ENCODE measurements at regions not wholly inside any gene's neighbourhood (a gene's known extent, or its start where the extent isn't known, plus 50 kb on each side); places are given as distances from the start of the nearest gene placed in this dataset.

- Histone ChIP-seq H3K36me3 (no peaks in the 10 kb centered on the region), H3K27me3 (replicated peaks) (no peaks in the 10 kb centered on the region), H3K4me1 (replicated peaks) (no peaks in the 10 kb centered on the region), H3K9me3 (replicated peaks) (no peaks in the 10 kb centered on the region), H3K27ac (no peak overlapping the region), H3K4me3 (no peak overlapping the region)
- DNase-seq (ENCODE audit: low read depth in 1 of 2, low spot score in 2 of 2): no peak
These were observed 65.7 kb downstream of the SLITRK5 start for GRCh38 chr13:87736849-87737385.

DNA sequence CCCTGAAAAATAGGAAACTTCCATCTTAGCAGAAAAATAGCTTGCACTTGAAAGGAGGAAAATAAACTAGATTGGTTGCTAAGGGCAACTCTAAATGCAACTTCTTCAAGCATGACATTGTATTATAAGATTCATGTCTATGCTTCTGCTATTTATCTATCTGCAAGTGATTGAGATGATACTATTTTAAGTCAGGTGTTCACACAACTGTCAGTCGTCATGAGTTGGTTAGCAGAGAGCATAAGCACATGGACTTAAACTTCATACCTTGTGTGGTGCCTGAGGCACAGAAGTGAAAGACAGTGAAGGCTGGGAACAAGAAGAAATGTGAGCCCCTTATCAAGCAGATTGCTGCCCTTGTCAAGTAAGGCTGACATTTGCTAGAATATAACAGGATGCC lies 82.9 kb downstream of the SLITRK5 start:
- Histone ChIP-seq H3K4me1 (replicated peaks) (no peaks in the 10 kb centered on the region), H3K27me3 (replicated peaks) (peaks cover 3% of the 10 kb centered on the region; the same call in 1 of the 2 replicates), H3K9me3 (replicated peaks) (no peaks in the 10 kb centered on the region), H3K4me3 (no peak overlapping the region), H3K27ac (no peak overlapping the region), H3K36me3 (no peaks in the 10 kb centered on the region)
- DNase-seq (ENCODE audit: low read depth in 1 of 2, low spot score in 2 of 2): no peak

DNA sequence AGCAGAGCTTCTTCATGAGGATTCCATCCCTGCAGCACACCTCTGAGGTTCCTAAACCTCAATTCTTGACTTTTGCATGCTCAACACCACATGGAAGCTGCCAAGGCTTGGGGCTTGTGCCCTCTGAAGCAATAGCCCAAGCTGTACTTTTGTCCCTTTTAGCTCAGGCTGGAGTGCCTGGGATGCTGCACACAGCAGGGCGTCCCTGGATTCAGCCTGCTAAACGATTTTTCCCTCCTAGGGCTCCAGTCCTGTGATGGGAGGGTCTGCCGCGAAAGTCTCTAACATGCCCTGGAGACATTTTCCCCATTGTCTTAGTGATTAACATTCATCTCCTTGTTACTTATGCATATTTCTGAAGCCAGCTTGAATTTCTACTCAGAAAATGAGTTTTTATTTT lies 98.3 kb downstream of the SLITRK5 start:
- no peak overlapping the region for H3K4me3 ChIP-seq
- H3K4me1 ChIP-seq (replicated peaks): no peaks in the 10 kb centered on the region
- no peaks in the 10 kb centered on the region for H3K9me3 ChIP-seq (replicated peaks)
- no peaks in the 10 kb centered on the region for H3K27me3 ChIP-seq (replicated peaks)
- no peak overlapping the region for H3K27ac ChIP-seq
- no peak for DNase-seq (ENCODE audit: low read depth in 1 of 2, low spot score in 2 of 2)
- no peaks in the 10 kb centered on the region for H3K36me3 ChIP-seq

- DNase-seq (ENCODE audit: low read depth in 1 of 2, low spot score in 2 of 2): no peak
- H3K4me1 ChIP-seq (replicated peaks): no peaks in the 10 kb centered on the region
- no peaks in the 10 kb centered on the region for H3K36me3 ChIP-seq
- no peak overlapping the region for H3K27ac ChIP-seq
- no peaks in the 10 kb centered on the region; the same call in 1 of the 2 replicates for H3K9me3 ChIP-seq (replicated peaks)
- no peaks in the 10 kb centered on the region for H3K27me3 ChIP-seq (replicated peaks)
- H3K4me3 ChIP-seq: no peak overlapping the region
These were observed 106.2 kb downstream of the SLITRK5 start for GRCh38 chr13:87777387-87777786.

GRCh38 chr13:87778128-87778527 lies 107.0 kb downstream of the SLITRK5 start:
- Histone ChIP-seq H3K9me3 (replicated peaks) (no peaks in the 10 kb centered on the region; the same call in 1 of the 2 replicates), H3K4me3 (no peak overlapping the region), H3K36me3 (no peaks in the 10 kb centered on the region), H3K27ac (no peak overlapping the region), H3K27me3 (replicated peaks) (no peaks in the 10 kb centered on the region), H3K4me1 (replicated peaks) (no peaks in the 10 kb centered on the region)
- no peak for DNase-seq (ENCODE audit: low read depth in 1 of 2, low spot score in 2 of 2)

DNA sequence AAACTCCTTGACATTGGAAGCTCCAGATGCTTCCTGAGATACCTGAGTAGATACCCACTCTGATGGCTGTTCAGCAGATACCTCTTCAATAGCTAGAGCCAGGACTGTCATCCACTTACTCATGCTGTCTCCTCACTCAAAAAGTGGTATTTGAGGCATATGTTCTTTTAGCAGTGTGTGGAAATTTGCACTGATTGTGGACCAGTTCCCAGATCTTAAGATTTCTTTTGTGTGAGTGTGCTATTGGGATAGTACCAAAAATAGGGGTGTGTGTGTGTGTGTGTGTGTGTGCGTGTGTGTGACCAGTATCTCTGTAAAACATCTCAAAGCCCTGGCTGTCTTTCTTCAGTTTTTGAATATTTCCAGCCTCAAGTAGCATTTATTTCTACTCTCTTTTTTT lies 108.3 kb downstream of the SLITRK5 start:
- Histone ChIP-seq H3K9me3 (replicated peaks) (no peaks in the 10 kb centered on the region; the same call in 1 of the 2 replicates), H3K27ac (no peak overlapping the region), H3K27me3 (replicated peaks) (no peaks in the 10 kb centered on the region), H3K36me3 (no peaks in the 10 kb centered on the region), H3K4me3 (no peak overlapping the region), H3K4me1 (replicated peaks) (no peaks in the 10 kb centered on the region)
- no peak for DNase-seq (ENCODE audit: low read depth in 1 of 2, low spot score in 2 of 2)

GRCh38 chr13:87783366-87783765 lies 112.2 kb downstream of the SLITRK5 start:
- no peaks in the 10 kb centered on the region for H3K4me1 ChIP-seq (replicated peaks)
- H3K27ac ChIP-seq: no peak overlapping the region
- no peak for DNase-seq (ENCODE audit: low read depth in 1 of 2, low spot score in 2 of 2)
- no peaks in the 10 kb centered on the region; the same call in 1 of the 2 replicates for H3K9me3 ChIP-seq (replicated peaks)
- H3K36me3 ChIP-seq: no peaks in the 10 kb centered on the region
- no peak overlapping the region for H3K4me3 ChIP-seq
- H3K27me3 ChIP-seq (replicated peaks): no peaks in the 10 kb centered on the region

DNA sequence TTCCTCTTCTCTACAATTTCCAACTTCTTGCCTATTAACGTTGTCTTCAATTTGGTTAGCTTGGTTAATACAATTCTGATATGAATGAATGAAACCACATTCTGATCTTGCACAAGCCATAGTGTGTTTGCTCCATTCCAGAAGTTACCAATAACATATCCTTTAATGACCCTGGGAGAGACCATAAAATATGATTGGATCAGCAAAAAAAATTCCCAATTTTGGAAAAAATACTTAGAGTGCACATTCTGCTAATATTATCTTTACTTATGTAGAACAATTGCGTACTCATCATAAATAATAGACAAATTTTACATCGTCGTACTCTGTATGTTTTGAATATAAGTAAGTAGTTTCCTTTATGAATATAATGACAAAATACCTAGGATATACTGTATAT lies 117.2 kb downstream of the SLITRK5 start:
- Histone ChIP-seq H3K4me1 (replicated peaks) (no peaks in the 10 kb centered on the region), H3K4me3 (no peak overlapping the region), H3K27me3 (replicated peaks) (no peaks in the 10 kb centered on the region), H3K9me3 (replicated peaks) (no peaks in the 10 kb centered on the region; the same call in 1 of the 2 replicates), H3K27ac (no peak overlapping the region), H3K36me3 (no peaks in the 10 kb centered on the region)
- DNase-seq (ENCODE audit: low read depth in 1 of 2, low spot score in 2 of 2): no peak

- Histone ChIP-seq H3K27me3 (replicated peaks) (no peaks in the 10 kb centered on the region), H3K4me1 (replicated peaks) (no peaks in the 10 kb centered on the region), H3K9me3 (replicated peaks) (no peaks in the 10 kb centered on the region; the same call in 1 of the 2 replicates), H3K27ac (no peak overlapping the region), H3K36me3 (no peaks in the 10 kb centered on the region), H3K4me3 (no peak overlapping the region)
- DNase-seq (ENCODE audit: low read depth in 1 of 2, low spot score in 2 of 2): no peak
These were observed 121.7 kb downstream of the SLITRK5 start for GRCh38 chr13:87792878-87793277.

GRCh38 chr13:87798536-87798935 lies 127.4 kb downstream of the SLITRK5 start:
- no peak overlapping the region for H3K4me3 ChIP-seq
- H3K4me1 ChIP-seq (replicated peaks): no peaks in the 10 kb centered on the region
- no peak for DNase-seq (ENCODE audit: low read depth in 1 of 2, low spot score in 2 of 2)
- H3K36me3 ChIP-seq: no peaks in the 10 kb centered on the region
- H3K27ac ChIP-seq: no peak overlapping the region
- H3K9me3 ChIP-seq (replicated peaks): no peaks in the 10 kb centered on the region
- no peaks in the 10 kb centered on the region for H3K27me3 ChIP-seq (replicated peaks)

- H3K4me1 ChIP-seq (replicated peaks): no peaks in the 10 kb centered on the region
- no peaks in the 10 kb centered on the region for H3K36me3 ChIP-seq
- DNase-seq (ENCODE audit: low read depth in 1 of 2, low spot score in 2 of 2): no peak
- H3K27ac ChIP-seq: no peak overlapping the region
- no peak overlapping the region for H3K4me3 ChIP-seq
- H3K27me3 ChIP-seq (replicated peaks): no peaks in the 10 kb centered on the region
- H3K9me3 ChIP-seq (replicated peaks): peaks cover 3% of the 10 kb centered on the region; the same call in 1 of the 2 replicates
These were observed 139.2 kb downstream of the SLITRK5 start for GRCh38 chr13:87810391-87810801.

DNA sequence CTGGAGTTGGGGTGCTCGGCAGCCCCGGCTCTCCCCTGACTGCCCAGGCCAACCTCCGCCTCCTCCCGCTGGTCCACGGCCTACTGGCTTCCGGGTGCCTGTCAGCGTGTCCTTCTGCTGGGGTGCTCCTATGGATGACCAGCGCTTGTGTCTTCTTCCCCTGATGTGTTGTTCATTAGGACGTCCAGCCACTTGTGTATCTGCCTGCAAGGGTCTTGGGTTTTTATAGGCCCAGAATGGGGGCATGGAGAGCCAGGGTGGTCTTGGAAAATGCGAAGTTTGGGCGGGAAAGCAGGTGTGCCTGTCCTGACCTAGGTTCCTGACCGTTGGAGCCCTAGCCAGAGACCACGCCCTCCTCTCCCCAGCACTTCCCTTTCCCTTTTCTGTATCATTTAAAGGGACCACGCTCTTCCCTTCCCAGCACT lies 139.8 kb downstream of the SLITRK5 start:
- Histone ChIP-seq H3K4me1 (replicated peaks) (no peaks in the 10 kb centered on the region), H3K27ac (no peak overlapping the region), H3K4me3 (no peak overlapping the region), H3K9me3 (replicated peaks) (peaks cover 3% of the 10 kb centered on the region; the same call in 1 of the 2 replicates), H3K36me3 (no peaks in the 10 kb centered on the region), H3K27me3 (replicated peaks) (no peaks in the 10 kb centered on the region)
- no peak for DNase-seq (ENCODE audit: low read depth in 1 of 2, low spot score in 2 of 2)

- Histone ChIP-seq H3K27me3 (replicated peaks) (no peaks in the 10 kb centered on the region), H3K36me3 (no peaks in the 10 kb centered on the region), H3K4me3 (no peak overlapping the region), H3K9me3 (replicated peaks) (peaks cover 3% of the 10 kb centered on the region; the same call in 1 of the 2 replicates), H3K27ac (no peak overlapping the region), H3K4me1 (replicated peaks) (no peaks in the 10 kb centered on the region)
- no peak for DNase-seq (ENCODE audit: low read depth in 1 of 2, low spot score in 2 of 2)
These were observed 143.2 kb downstream of the SLITRK5 start for GRCh38 chr13:87814403-87814802.

GRCh38 chr13:87820241-87820640 lies 149.1 kb downstream of the SLITRK5 start:
- Histone ChIP-seq H3K4me1 (replicated peaks) (no peaks in the 10 kb centered on the region), H3K36me3 (no peaks in the 10 kb centered on the region), H3K9me3 (replicated peaks) (no peaks in the 10 kb centered on the region), H3K4me3 (no peak overlapping the region), H3K27ac (no peak overlapping the region), H3K27me3 (replicated peaks) (no peaks in the 10 kb centered on the region)
- no peak for DNase-seq (ENCODE audit: low read depth in 1 of 2, low spot score in 2 of 2)

DNA sequence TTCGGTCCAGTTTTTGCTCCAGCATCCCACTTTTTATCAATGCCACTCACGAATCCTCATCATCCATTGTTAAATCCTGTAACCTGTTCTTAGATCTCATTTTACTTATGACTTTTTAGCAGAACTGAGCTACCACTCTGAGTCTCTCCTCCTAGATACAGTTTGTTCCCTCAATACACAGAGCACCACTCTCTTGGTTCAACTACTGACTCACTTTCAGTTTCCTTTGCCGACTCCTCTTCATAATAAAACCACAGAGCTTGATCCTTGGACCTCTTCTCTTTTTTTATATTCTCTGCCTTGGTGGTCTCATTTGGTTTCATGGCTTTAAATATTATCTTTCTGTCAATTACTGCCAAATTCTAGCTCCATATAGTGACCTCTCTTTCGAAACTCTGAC lies 150.3 kb downstream of the SLITRK5 start:
- H3K27ac ChIP-seq: no peak overlapping the region
- no peaks in the 10 kb centered on the region for H3K36me3 ChIP-seq
- no peaks in the 10 kb centered on the region for H3K4me1 ChIP-seq (replicated peaks)
- no peaks in the 10 kb centered on the region for H3K9me3 ChIP-seq (replicated peaks)
- H3K27me3 ChIP-seq (replicated peaks): no peaks in the 10 kb centered on the region
- no peak for DNase-seq (ENCODE audit: low read depth in 1 of 2, low spot score in 2 of 2)
- H3K4me3 ChIP-seq: no peak overlapping the region
